K562 (cell line): ENCODE measurements at regions not wholly inside any gene's neighbourhood (a gene's known extent, or its start where the extent isn't known, plus 50 kb on each side); places are given as distances from the start of the nearest gene placed in this dataset.
"Not testable (repeated sequence)": the region's sequence is repeated elsewhere in the genome, so short reads cannot be mapped to it uniquely, and the experiment has no call there.

Source experiments
- ATAC-seq: fragments of 200-7000 bp; cut with Tn5 transposase; 3 replicates; pipeline ENCODE4 v1.9.1; 2020; ENCODE audit warnings: moderate library complexity
- BruUV-seq: library from RNA; stranded (reverse); fragments of 400-500 nt; replicated peaks from 2 replicates; lab custom pipeline; 2021; lab: Mats Ljungman, UMichigan
- CTCF ChIA-PET: fragments of 300-600 bp; formaldehyde crosslinking; extraction: SDS; loops from one replicate; lab custom pipeline; 2021; ENCODE audit warnings: low intra/inter-chr PET ratio; lab: Yijun Ruan, JAX
- POLR2A ChIA-PET: fragments of 300-600, 350-650 bp; sonication (Branson Sonifier 250); formaldehyde crosslinking; extraction: SDS; loops from one replicate; lab custom pipeline; 2021; ENCODE audit warnings: antibody characterized with exemption, inconsistent platforms; lab: Yijun Ruan, JAX
- DNase-seq, 4 experiments: peaks; one replicate each; pipeline versions ENCODE4 v3.0.0 to v3.0.0-alpha.2; 2011 to 2018; ENCODE audit warnings: low spot score in 3 of 4, mixed read lengths in 3 of 4; ENCODE audit errors: extremely low read depth in 1 of 4
- FAIRE-seq: peaks from 2 replicates; lab custom pipeline; 2011; peaks lifted over from hg19 to GRCh38; lab: Jason Lieb, UNC
- H2AFZ ChIP-seq: 2 replicates; pipeline ENCODE4 v1.6.0; 2011; ENCODE audit warnings: low read depth, low read length, control low read depth, inconsistent platforms
- H3K27ac ChIP-seq: fragments of 200-600 bp; 3 replicates; pipeline ENCODE4 v1.8.0; 2011; ENCODE audit warnings: low read depth, mild to moderate bottlenecking, control low read depth, inconsistent platforms, low read length, moderate library complexity, mixed read lengths; ENCODE audit errors: extremely low read depth
- H3K27me3 ChIP-seq, 2 experiments: fragments of 300-600 bp in 1 of 2; 2 replicates in 1 of 2; 3 replicates in 1 of 2; pipeline versions ENCODE4 v1.6.0 to v1.8.0; 2011; ENCODE audit warnings: inconsistent platforms in 2 of 2, low read length in 2 of 2, mild to moderate bottlenecking in 1 of 2, mixed read lengths in 1 of 2, moderate library complexity in 1 of 2; ENCODE audit not compliant: control insufficient read depth in 2 of 2, insufficient read depth in 2 of 2
- H3K36me3 ChIP-seq: fragments of 300-600 bp; 3 replicates; pipeline ENCODE4 v1.8.0; 2011; ENCODE audit warnings: mild to moderate bottlenecking, low read length, inconsistent platforms; ENCODE audit not compliant: control insufficient read depth, insufficient read depth
- H3K4me1 ChIP-seq, 2 experiments: fragments of 200-600 bp in 1 of 2; replicated peaks in 1 of 2; 2 replicates in 1 of 2; 3 replicates in 1 of 2; pipeline versions ENCODE4 v1.5.1 to v1.8.0; 2011; ENCODE audit warnings: inconsistent platforms in 2 of 2, low read length in 2 of 2, mild to moderate bottlenecking in 1 of 2, mixed read lengths in 1 of 2, moderate library complexity in 1 of 2; ENCODE audit not compliant: control insufficient read depth in 2 of 2, insufficient read depth in 2 of 2
- H3K4me2 ChIP-seq: 2 replicates; pipeline ENCODE4 v1.6.1; 2011; ENCODE audit warnings: low read length, control low read depth, inconsistent platforms, mixed read lengths; ENCODE audit not compliant: insufficient read depth
- H3K4me3 ChIP-seq: fragments of 200-600 bp; sonication (generic), shearing (Covaris generic); 2 replicates; pipeline ENCODE4 v1.5.1; 2016; ENCODE audit warnings: control low read depth, inconsistent platforms
- H3K79me2 ChIP-seq: fragments of 200-600 bp; 3 replicates; pipeline ENCODE4 v1.8.0; 2011; ENCODE audit warnings: low read length, inconsistent platforms; ENCODE audit not compliant: control insufficient read depth, insufficient read depth
- H3K9ac ChIP-seq, 2 experiments: 2 replicates each; pipeline versions ENCODE4 v1.6.0 to v1.6.1; 2011; ENCODE audit warnings: low read depth in 2 of 2, low read length in 2 of 2, control low read depth in 1 of 2, inconsistent platforms in 1 of 2, mild to moderate bottlenecking in 1 of 2, mixed read lengths in 1 of 2; ENCODE audit not compliant: insufficient read depth in 1 of 2
- H3K9me1 ChIP-seq: one replicate; pipeline ENCODE4 v1.6.0; 2011; ENCODE audit warnings: inconsistent platforms, mild to moderate bottlenecking, low read length, moderate library complexity; ENCODE audit not compliant: control insufficient read depth, insufficient read depth
- H3K9me3 ChIP-seq: replicated peaks from 2 replicates; pipeline ENCODE4 v1.5.1; 2011; ENCODE audit warnings: low read depth, low read length, inconsistent platforms; ENCODE audit not compliant: control insufficient read depth, insufficient read depth
- H4K20me1 ChIP-seq: replicated peaks from 2 replicates; pipeline ENCODE4 v1.6.1; 2011; ENCODE audit warnings: low read length, inconsistent platforms, mixed read lengths; ENCODE audit not compliant: control insufficient read depth, insufficient read depth
- MEIS2 ChIP-seq: fragments of 450-650 bp; IDR thresholded peaks from 2 replicates; pipeline ENCODE4 v1.6.1; 2014; ENCODE audit warnings: mild to moderate bottlenecking; ENCODE audit not compliant: partially characterized antibody
- WGBS: fragments of 100-300 bp; shearing (Covaris generic); methylation state at CpG from one replicate; pipeline ENCODE4 v1.1.6; 2016; ENCODE audit warnings: low coverage, mixed read lengths; ENCODE audit not compliant: insufficient coverage; ENCODE audit errors: missing lambda C conversion rate; 5-methylcytosine and 5-hydroxymethylcytosine counted together
- in situ Hi-C: fragments of 300-500 bp; cut with MboI; formaldehyde crosslinking; loops from 4 replicates; pipeline ENCODE4 v1.15.0; 2018; ENCODE audit warnings: inconsistent platforms, mixed read lengths
- intact Hi-C: fragments of 100-400 bp; cut with micrococcal nuclease; formaldehyde crosslinking; loops from 2 replicates; pipeline ENCODE4 v1.14.2; 2022
- TF ChIP-seq, protein P1 (sequence below): sonication (generic); IDR thresholded peaks from 2 replicates; pipeline ENCODE4 v1.6.1; 2016

DNA sequence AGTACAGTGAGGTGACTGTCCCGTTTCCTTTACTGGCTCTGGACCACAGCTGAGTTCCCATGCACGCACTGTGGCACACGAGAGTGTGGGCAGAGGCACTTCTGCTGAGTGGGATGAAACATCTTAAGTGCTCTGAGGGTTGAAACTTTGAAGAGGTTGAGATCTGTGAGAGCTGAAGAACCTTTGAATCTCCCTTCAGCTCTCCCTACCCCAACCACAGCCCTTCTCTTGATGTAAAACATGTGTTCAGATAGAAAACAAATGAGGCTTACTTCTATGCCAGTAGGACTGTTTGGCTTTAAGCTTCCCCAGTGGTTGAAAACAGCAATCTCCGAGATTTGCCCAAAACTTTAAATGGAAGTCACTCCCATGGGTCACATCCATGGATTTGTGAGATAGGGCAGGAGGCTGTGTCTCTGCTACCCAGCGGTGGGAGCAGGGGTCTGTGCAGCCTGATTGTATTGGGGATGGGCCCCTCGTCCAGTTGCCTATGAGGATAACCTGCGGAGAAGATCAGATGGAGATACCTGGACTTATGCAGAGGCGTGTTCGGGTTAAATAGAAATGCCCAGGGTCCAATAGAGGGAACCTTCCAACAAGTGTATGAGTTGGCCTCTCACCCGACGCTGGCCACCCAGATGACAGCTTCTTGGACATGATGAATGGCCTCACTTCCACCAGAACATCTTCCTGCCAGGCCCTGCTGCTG, 178.0 kb upstream of the PLGLB2 start:
- ATAC-seq, H4K20me1 ChIP-seq, H3K4me1 ChIP-seq, H2AFZ ChIP-seq, in situ Hi-C loops, H3K9ac ChIP-seq, CTCF ChIA-PET, intact Hi-C loops, H3K4me3 ChIP-seq, FAIRE-seq, H3K9me1 ChIP-seq, H3K36me3 ChIP-seq, H3K79me2 ChIP-seq, BruUV-seq, POLR2A ChIA-PET, H3K4me2 ChIP-seq, H3K27me3 ChIP-seq, H3K9me3 ChIP-seq, H3K27ac ChIP-seq: not testable (repeated sequence)
- peak in 2 of 4 experiments; percentile 0 to 1 for DNase-seq
- peak; percentile 28 for TF ChIP-seq MEIS2
- WGBS: 71% methylated on average over 9 of the region's 11 CpGs

DNA sequence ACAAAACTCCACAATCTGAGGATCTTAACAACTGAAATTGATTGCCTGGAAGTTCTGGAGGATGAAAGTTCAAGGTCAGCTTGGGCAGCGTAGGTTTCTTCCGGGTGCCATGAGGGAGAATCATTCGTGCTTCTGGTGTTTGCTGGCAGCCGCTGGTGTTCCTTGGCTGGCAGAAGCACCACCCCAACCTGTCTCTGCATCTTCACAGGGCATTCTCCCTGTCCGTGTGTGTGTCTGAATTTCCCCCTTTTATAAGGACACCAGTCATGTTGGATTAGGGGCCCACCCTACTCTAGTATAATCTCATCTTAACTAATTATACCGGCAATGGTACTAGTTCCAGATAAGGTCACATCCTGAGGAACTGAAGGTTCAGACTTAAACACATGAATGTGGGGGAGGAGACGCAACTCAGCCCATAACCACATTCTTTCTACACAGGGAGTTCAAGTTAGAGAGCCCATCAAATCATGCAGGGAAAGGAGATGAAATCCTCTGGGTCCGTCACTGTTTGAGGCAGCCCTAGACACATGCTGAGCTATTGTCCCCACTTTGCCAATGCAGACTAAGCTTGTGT, 175.9 kb upstream of the PLGLB2 start:
- H3K79me2 ChIP-seq, H4K20me1 ChIP-seq, H3K4me1 ChIP-seq, H3K9ac ChIP-seq, intact Hi-C loops, H3K9me3 ChIP-seq, H3K27ac ChIP-seq, H2AFZ ChIP-seq, BruUV-seq, in situ Hi-C loops, H3K27me3 ChIP-seq, DNase-seq, H3K9me1 ChIP-seq, H3K36me3 ChIP-seq, H3K4me3 ChIP-seq, POLR2A ChIA-PET, H3K4me2 ChIP-seq, CTCF ChIA-PET: not testable (repeated sequence)
- ATAC-seq (peak; percentile 59), FAIRE-seq (peak; percentile 56)
- TF ChIP-seq, protein P1, sequence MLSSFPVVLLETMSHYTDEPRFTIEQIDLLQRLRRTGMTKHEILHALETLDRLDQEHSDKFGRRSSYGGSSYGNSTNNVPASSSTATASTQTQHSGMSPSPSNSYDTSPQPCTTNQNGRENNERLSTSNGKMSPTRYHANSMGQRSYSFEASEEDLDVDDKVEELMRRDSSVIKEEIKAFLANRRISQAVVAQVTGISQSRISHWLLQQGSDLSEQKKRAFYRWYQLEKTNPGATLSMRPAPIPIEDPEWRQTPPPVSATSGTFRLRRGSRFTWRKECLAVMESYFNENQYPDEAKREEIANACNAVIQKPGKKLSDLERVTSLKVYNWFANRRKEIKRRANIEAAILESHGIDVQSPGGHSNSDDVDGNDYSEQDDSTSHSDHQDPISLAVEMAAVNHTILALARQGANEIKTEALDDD: peak; percentile 85
- WGBS: 20% methylated on average over 1 of the region's 8 CpGs

DNA sequence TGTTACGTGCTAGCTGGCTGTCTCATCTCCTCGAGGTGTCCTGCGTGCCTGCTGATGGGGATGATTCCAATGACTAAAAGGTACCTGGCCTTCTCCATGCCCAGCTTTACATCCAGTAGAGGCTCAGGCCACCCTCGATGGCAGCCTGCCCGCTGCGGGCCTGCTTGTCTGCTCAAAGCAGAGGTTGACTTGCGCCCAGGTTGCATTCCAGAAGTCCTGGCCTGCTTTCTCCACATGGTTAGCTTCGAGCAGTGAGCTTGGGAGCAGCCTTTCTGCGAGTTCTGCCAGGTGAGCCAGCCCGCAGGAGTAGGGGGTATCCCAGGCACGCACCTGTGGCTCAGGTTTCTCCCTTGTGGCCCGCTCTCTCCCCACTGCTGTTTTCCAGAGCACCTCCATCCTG, 175.0 kb upstream of the PLGLB2 start:
- H3K4me3 ChIP-seq, H3K36me3 ChIP-seq, H3K9me1 ChIP-seq, DNase-seq, intact Hi-C loops, H3K27me3 ChIP-seq, H3K4me2 ChIP-seq, H4K20me1 ChIP-seq, H3K79me2 ChIP-seq, CTCF ChIA-PET, BruUV-seq, in situ Hi-C loops, H3K4me1 ChIP-seq, H2AFZ ChIP-seq, ATAC-seq, H3K27ac ChIP-seq, POLR2A ChIA-PET, H3K9ac ChIP-seq, H3K9me3 ChIP-seq, FAIRE-seq: not testable (repeated sequence)
- WGBS: 100% methylated on average over 2 of the region's 12 CpGs
